Lower lobe of right lung (tissue), 2 donors: ENCODE measurements at regions not wholly inside any gene's neighbourhood (a gene's known extent, or its start where the extent isn't known, plus 50 kb on each side); places are given as distances from the start of the nearest gene placed in this dataset.

ENCODE experiments used
- ATAC-seq, 2 donors: fragments of 200-7000 bp; cut with Tn5 transposase; one replicate each; pipeline ENCODE4 v1.9.1; 2020 to 2022; ENCODE audit warnings: mild to moderate bottlenecking in 2 of 2, moderate library complexity in 2 of 2
- DNase-seq: peaks from one replicate; pipeline ENCODE4 v3.0.0-alpha.2; 2020
- H3K27ac ChIP-seq: fragments of 200-600 bp; one replicate; pipeline ENCODE4 v1.8.0; 2022
- H3K27me3 ChIP-seq: fragments of 200-600 bp; one replicate; pipeline ENCODE4 v1.8.0; 2022; ENCODE audit warnings: low read depth
- H3K36me3 ChIP-seq: fragments of 200-600 bp; one replicate; pipeline ENCODE4 v1.8.0; 2022; ENCODE audit warnings: mild to moderate bottlenecking
- H3K4me1 ChIP-seq: fragments of 200-600 bp; one replicate; pipeline ENCODE4 v1.8.0; 2022
- H3K4me3 ChIP-seq: fragments of 200-600 bp; one replicate; pipeline ENCODE4 v1.8.0; 2022; ENCODE audit warnings: mild to moderate bottlenecking
- H3K9me3 ChIP-seq: fragments of 200-600 bp; one replicate; pipeline ENCODE4 v1.8.0; 2022
- intact Hi-C: fragments of 100-400 bp; cut with DNase I; formaldehyde crosslinking; loops from one replicate; pipeline ENCODE4 v1.11.0; 2022
- TF ChIP-seq, protein P1 (sequence below): fragments of 200-600 bp; IDR thresholded peaks from one replicate; pipeline ENCODE4 v1.8.0; 2022; ENCODE audit warnings: antibody characterized with exemption, mild to moderate bottlenecking
- donor health status: DM: no; HTN: yes; CAD: no; lungs with severe emphysema.

DNA sequence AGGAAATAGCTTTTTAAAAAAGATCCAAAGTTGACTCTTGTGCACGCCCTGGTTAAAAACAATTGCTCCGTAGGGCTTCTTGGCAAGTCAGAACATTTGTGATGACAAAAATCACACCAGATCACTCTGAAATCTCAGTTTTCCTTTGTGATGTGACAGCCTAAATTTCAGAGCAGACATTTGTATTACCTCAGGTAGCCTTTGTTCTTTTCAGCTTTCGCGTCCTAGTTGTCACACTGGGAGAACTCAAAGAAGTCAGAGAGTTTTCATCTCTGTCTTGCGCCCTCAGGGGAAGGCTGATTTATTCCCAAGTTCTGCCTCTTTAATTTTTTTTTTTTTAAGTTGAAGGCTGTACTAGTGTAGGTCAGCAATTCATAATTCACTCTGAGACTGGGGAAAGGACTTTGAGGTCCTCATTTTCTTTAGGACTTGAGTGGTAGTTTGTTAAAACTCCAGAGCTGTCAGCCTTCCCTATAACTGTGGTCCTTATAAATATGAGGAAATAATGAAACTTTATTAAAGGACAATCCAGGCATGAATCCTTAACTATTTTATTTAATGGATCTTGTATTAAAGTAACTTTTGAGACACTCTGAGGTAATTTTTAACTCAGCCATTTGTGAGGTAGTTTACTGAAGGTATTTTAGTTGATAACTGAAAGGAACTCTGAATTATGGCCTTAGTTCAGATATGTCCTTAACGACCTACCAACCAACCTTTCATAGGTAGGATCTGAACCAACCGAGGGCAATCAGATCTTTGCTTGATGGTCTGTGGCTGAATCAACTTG, 525.1 kb upstream of the FAM98A start:
- intact Hi-C loops: no loop called here
- Histone ChIP-seq H3K27me3 (no peaks in the 10 kb centered on the region), H3K4me3 (no peak overlapping the region), H3K27ac (no peak overlapping the region), H3K9me3 (no peaks in the 10 kb centered on the region), H3K36me3 (no peaks in the 10 kb centered on the region), H3K4me1 (no peaks in the 10 kb centered on the region)
- no peak for ATAC-seq
- DNase-seq: no peak
- TF ChIP-seq, protein P1, sequence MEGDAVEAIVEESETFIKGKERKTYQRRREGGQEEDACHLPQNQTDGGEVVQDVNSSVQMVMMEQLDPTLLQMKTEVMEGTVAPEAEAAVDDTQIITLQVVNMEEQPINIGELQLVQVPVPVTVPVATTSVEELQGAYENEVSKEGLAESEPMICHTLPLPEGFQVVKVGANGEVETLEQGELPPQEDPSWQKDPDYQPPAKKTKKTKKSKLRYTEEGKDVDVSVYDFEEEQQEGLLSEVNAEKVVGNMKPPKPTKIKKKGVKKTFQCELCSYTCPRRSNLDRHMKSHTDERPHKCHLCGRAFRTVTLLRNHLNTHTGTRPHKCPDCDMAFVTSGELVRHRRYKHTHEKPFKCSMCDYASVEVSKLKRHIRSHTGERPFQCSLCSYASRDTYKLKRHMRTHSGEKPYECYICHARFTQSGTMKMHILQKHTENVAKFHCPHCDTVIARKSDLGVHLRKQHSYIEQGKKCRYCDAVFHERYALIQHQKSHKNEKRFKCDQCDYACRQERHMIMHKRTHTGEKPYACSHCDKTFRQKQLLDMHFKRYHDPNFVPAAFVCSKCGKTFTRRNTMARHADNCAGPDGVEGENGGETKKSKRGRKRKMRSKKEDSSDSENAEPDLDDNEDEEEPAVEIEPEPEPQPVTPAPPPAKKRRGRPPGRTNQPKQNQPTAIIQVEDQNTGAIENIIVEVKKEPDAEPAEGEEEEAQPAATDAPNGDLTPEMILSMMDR: no peak

DNA sequence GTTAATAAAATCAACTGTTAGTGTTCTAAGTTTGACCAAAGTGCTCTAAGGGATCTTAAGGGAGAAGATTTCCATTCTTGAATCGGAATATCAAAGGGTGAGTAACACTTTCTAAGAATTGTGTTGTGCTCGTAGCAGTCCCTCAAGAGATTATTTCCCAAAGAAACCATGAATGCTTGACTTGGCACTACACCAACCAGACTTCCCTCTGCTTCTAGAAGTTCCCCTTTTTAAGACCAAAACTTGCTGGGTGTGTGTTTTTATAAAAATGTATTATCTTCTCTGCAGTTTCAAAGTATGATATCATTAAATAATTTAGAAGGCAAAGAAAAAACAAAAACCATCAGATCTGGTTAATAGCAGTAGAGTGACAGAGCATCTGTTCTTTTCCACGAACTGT, 522.0 kb upstream of the FAM98A start:
- H3K4me3 ChIP-seq: no peak overlapping the region
- intact Hi-C loops: no loop called here
- no peaks in the 10 kb centered on the region for H3K9me3 ChIP-seq
- TF ChIP-seq, protein P1: no peak
- H3K4me1 ChIP-seq: no peaks in the 10 kb centered on the region
- DNase-seq (no peak), ATAC-seq (no peak)
- H3K27ac ChIP-seq: no peak overlapping the region
- H3K36me3 ChIP-seq: no peaks in the 10 kb centered on the region
- H3K27me3 ChIP-seq: no peaks in the 10 kb centered on the region

DNA sequence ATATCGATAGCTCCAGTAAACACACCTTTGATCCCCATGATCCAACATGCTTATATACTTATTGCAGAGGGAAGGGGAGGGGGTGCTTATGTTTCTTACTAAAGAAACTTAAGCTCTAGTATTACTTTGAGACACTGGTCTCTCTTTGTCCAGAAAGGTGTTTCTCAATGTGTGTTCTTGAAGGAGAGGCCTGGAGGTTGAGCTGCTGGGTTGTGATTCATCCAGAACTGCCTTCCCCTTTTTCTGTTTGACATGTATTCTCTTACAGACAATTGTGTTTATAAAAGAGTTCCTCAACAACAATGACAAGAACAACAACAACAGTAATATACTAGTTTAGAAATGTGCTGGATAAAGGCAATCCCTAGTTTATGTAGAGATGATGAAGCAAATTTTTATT, 516.0 kb upstream of the FAM98A start:
- TF ChIP-seq, protein P1: no peak
- Histone ChIP-seq H3K27me3 (no peaks in the 10 kb centered on the region), H3K27ac (no peak overlapping the region), H3K4me3 (no peak overlapping the region), H3K36me3 (no peaks in the 10 kb centered on the region), H3K9me3 (no peaks in the 10 kb centered on the region), H3K4me1 (no peaks in the 10 kb centered on the region)
- intact Hi-C loops: no loop called here
- DNase-seq (no peak), ATAC-seq (no peak)

DNA sequence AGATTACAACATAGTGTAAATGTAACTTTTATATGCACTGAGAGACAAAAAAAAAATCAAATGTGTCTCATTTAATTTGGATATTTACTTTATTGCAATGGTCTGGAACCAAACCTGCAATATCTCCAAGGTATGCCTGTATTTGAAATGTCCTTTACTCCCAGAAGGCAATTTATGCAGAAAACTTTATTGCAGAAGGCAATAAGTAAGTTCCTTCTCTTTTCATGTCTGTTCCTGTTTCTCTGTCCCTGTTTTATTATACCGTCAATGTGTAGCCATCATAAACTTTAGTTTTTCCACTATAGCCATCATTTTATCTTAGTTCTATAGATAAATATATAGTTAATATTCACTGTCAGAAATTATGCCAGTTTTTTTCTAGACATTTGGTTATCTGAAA, 513.1 kb upstream of the FAM98A start:
- H3K27ac ChIP-seq: no peak overlapping the region
- H3K4me1 ChIP-seq: no peaks in the 10 kb centered on the region
- H3K27me3 ChIP-seq: no peaks in the 10 kb centered on the region
- intact Hi-C loops: no loop called here
- no peaks in the 10 kb centered on the region for H3K9me3 ChIP-seq
- H3K4me3 ChIP-seq: no peak overlapping the region
- no peak for ATAC-seq
- H3K36me3 ChIP-seq: no peaks in the 10 kb centered on the region
- TF ChIP-seq, protein P1: no peak
- DNase-seq: no peak

DNA sequence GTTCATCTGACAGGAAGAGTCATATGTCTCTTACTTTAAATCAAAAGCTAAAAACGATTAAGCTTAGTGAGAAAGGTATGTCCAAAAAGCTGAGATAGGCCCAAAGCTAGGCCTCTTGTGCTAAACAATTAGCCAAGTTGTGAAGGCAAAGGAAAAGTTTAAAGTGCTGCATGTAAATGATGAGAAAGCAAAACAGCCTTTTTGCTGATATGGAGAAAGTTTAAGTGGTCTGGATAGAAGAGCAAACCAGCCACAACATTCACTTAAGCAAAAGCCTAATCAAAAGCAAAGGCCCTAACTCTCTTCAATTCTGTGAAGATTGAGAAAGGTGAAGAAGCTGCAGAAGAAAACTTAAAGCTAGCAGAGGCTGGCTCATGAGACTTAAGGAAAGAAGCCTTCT, 511.3 kb upstream of the FAM98A start:
- Histone ChIP-seq H3K4me3 (no peak overlapping the region), H3K36me3 (no peaks in the 10 kb centered on the region), H3K4me1 (no peaks in the 10 kb centered on the region), H3K27me3 (no peaks in the 10 kb centered on the region), H3K9me3 (no peaks in the 10 kb centered on the region), H3K27ac (no peak overlapping the region)
- TF ChIP-seq, protein P1: no peak
- ATAC-seq (no peak), DNase-seq (no peak)
- intact Hi-C loops: no loop called here
